KMS-11 (cell line): ENCODE measurements at regions not wholly inside any gene's neighbourhood (a gene's known extent, or its start where the extent isn't known, plus 50 kb on each side); places are given as distances from the start of the nearest gene placed in this dataset.

ENCODE experiments used
- H2AFZ ChIP-seq: fragments of 200-600 bp; sonication (generic); 2 replicates; pipeline ENCODE4 v1.6.1; 2016; ENCODE audit warnings: antibody characterized with exemption, mixed run types, low read depth
- H3K27ac ChIP-seq: fragments of 200-600 bp; sonication (generic); 2 replicates; pipeline ENCODE4 v1.6.1; 2016; ENCODE audit warnings: mild to moderate bottlenecking, mixed run types
- H3K27me3 ChIP-seq: fragments of 200-600 bp; sonication (generic); 2 replicates; pipeline ENCODE4 v1.6.1; 2017; ENCODE audit warnings: mild to moderate bottlenecking, low read depth, mixed run types, moderate library complexity; ENCODE audit not compliant: insufficient read depth
- H3K36me3 ChIP-seq: fragments of 200-600 bp; sonication (generic); 2 replicates; pipeline ENCODE4 v1.6.1; 2017; ENCODE audit warnings: mild to moderate bottlenecking, mixed run types; ENCODE audit not compliant: insufficient read depth
- H3K4me1 ChIP-seq: fragments of 200-600 bp; sonication (generic); 2 replicates; pipeline ENCODE4 v1.6.1; 2016; ENCODE audit warnings: mild to moderate bottlenecking, low read depth, mixed run types; ENCODE audit not compliant: poor library complexity, severe bottlenecking
- H3K4me2 ChIP-seq: fragments of 200-600 bp; sonication (generic); 2 replicates; pipeline ENCODE4 v1.7.0; 2016; ENCODE audit warnings: mild to moderate bottlenecking, mixed run types
- H3K4me3 ChIP-seq: fragments of 200-600 bp; sonication (generic); IDR thresholded peaks from 2 replicates; pipeline ENCODE4 v1.6.1; 2017; ENCODE audit warnings: low read depth, low read length, mixed read lengths; ENCODE audit not compliant: insufficient read depth
- H3K79me2 ChIP-seq: fragments of 200-600 bp; sonication (generic); 2 replicates; pipeline ENCODE4 v1.6.1; 2016; ENCODE audit warnings: low read depth, mixed run types; ENCODE audit not compliant: insufficient read depth
- H3K9ac ChIP-seq: fragments of 200-600 bp; sonication (generic); 2 replicates; pipeline ENCODE4 v1.6.1; 2016; ENCODE audit warnings: mild to moderate bottlenecking, mixed run types
- H4K20me1 ChIP-seq: fragments of 200-600 bp; sonication (generic); 2 replicates; pipeline ENCODE4 v1.6.1; 2016; ENCODE audit warnings: mild to moderate bottlenecking, mixed run types; ENCODE audit not compliant: insufficient read depth
- CTCF ChIP-seq: fragments of 200-600 bp; sonication (generic); conservative IDR thresholded peaks from 2 replicates; pipeline ENCODE4 v1.6.1; 2017; ENCODE audit warnings: low read depth, mild to moderate bottlenecking, antibody characterized with exemption, low read length, moderate library complexity, mixed read lengths

- no peak overlapping the region for H3K9ac ChIP-seq
- no peak overlapping the region for H3K27ac ChIP-seq
- H3K4me1 ChIP-seq, result no peaks in the 10 kb centered on the region
- no peaks in the 10 kb centered on the region for H3K27me3 ChIP-seq
- no peaks in the 10 kb centered on the region for H4K20me1 ChIP-seq
- H3K79me2 ChIP-seq, result no peaks in the 10 kb centered on the region
- no peak overlapping the region for H2AFZ ChIP-seq
- no peak overlapping the region for H3K4me2 ChIP-seq
- no peaks in the 10 kb centered on the region for H3K36me3 ChIP-seq
- no peak overlapping the region for H3K4me3 ChIP-seq
- no peak for TF ChIP-seq CTCF
These were observed 151.9 kb downstream of the CD83 start for GRCh38 chr6:14269436-14269835.

- Histone ChIP-seq H3K4me2 (no peak overlapping the region), H2AFZ (no peak overlapping the region)
These were observed 152.7 kb downstream of the CD83 start for GRCh38 chr6:14270142-14270893.

GRCh38 chr6:14270925-14271788 lies 153.6 kb downstream of the CD83 start:
- Histone ChIP-seq H3K4me2 (no peak overlapping the region), H3K27me3 (no peaks in the 10 kb centered on the region), H3K36me3 (no peaks in the 10 kb centered on the region), H4K20me1 (no peaks in the 10 kb centered on the region), H3K4me1 (no peaks in the 10 kb centered on the region), H2AFZ (no peak overlapping the region), H3K27ac (no peak overlapping the region), H3K4me3 (no peak overlapping the region), H3K9ac (no peak overlapping the region), H3K79me2 (no peaks in the 10 kb centered on the region)
- no peak for TF ChIP-seq CTCF

More at GRCh38 chr6:14270142-14270893, 152.7 kb downstream of the CD83 start:
- no peaks in the 10 kb centered on the region for H4K20me1 ChIP-seq
- H3K4me1 ChIP-seq, result no peaks in the 10 kb centered on the region
- no peak overlapping the region for H3K27ac ChIP-seq
- H3K79me2 ChIP-seq, result no peaks in the 10 kb centered on the region
- no peaks in the 10 kb centered on the region for H3K36me3 ChIP-seq
- no peaks in the 10 kb centered on the region for H3K27me3 ChIP-seq
- H3K9ac ChIP-seq, result no peak overlapping the region
- H3K4me3 ChIP-seq, result no peak overlapping the region
- no peak for TF ChIP-seq CTCF

- H3K27ac ChIP-seq, result no peak overlapping the region
- no peaks in the 10 kb centered on the region for H4K20me1 ChIP-seq
- H3K4me3 ChIP-seq, result no peak overlapping the region
- no peak overlapping the region for H3K9ac ChIP-seq
- H3K4me1 ChIP-seq, result no peaks in the 10 kb centered on the region
- H3K36me3 ChIP-seq, result no peaks in the 10 kb centered on the region
- TF ChIP-seq CTCF, result no peak
- no peak overlapping the region for H3K4me2 ChIP-seq
- H2AFZ ChIP-seq, result no peak overlapping the region
- no peaks in the 10 kb centered on the region for H3K79me2 ChIP-seq
- H3K27me3 ChIP-seq, result no peaks in the 10 kb centered on the region
These were observed 154.5 kb downstream of the CD83 start for GRCh38 chr6:14271789-14272736.
